Ishikawa (cell line): ENCODE measurements at regions not wholly inside any gene's neighbourhood (a gene's known extent, or its start where the extent isn't known, plus 50 kb on each side); places are given as distances from the start of the nearest gene placed in this dataset.

Experiments
- CEBPB ChIP-seq: IDR thresholded peaks from 2 replicates; pipeline ENCODE4 v1.6.1; 2012
- EGR1 ChIP-seq: IDR thresholded peaks from 2 replicates; pipeline ENCODE4 v1.6.1; 2012
- EP300 ChIP-seq: IDR thresholded peaks from 2 replicates; pipeline ENCODE4 v1.6.1; 2012; ENCODE audit warnings: borderline replicate concordance
- MAX ChIP-seq: IDR thresholded peaks from 2 replicates; pipeline ENCODE4 v1.6.1; 2012
- RAD21 ChIP-seq: IDR thresholded peaks from 2 replicates; pipeline ENCODE4 v1.6.1; 2012; ENCODE audit warnings: low read depth
- REST ChIP-seq: IDR thresholded peaks from 2 replicates; pipeline ENCODE4 v1.6.1; 2012; ENCODE audit warnings: low read depth, mild to moderate bottlenecking
- TAF1 ChIP-seq: IDR thresholded peaks from 2 replicates; pipeline ENCODE4 v1.6.1; 2012; ENCODE audit warnings: low read depth, mild to moderate bottlenecking
- TCF12 ChIP-seq: IDR thresholded peaks from 2 replicates; pipeline ENCODE4 v1.6.1; 2012; ENCODE audit warnings: low read depth
- USF1 ChIP-seq: IDR thresholded peaks from 2 replicates; pipeline ENCODE4 v1.6.1; 2012
- YY1 ChIP-seq: IDR thresholded peaks from 2 replicates; pipeline ENCODE4 v1.6.1; 2012; ENCODE audit warnings: low read depth
- ZBTB7A ChIP-seq: IDR thresholded peaks from 2 replicates; pipeline ENCODE4 v1.6.1; 2012; ENCODE audit warnings: low read depth

GRCh38 chr22:26900787-26901186 is 243.4 kb downstream of the MIAT start:
- TF ChIP-seq MAX = no peak
- TF ChIP-seq TCF12 = no peak
- TF ChIP-seq REST = no peak
- TF ChIP-seq EP300 = no peak
- no peak for TF ChIP-seq CEBPB
- no peak for TF ChIP-seq YY1
- TF ChIP-seq EGR1 = no peak
- no peak for TF ChIP-seq TAF1
- no peak for TF ChIP-seq ZBTB7A
- TF ChIP-seq USF1 = no peak
- TF ChIP-seq RAD21 = no peak
